ENCODE measurements at regions not wholly inside any gene's neighbourhood (a gene's known extent, or its start where the extent isn't known, plus 50 kb on each side); places are given as distances from the start of the nearest gene placed in this dataset.

GRCh38 chr1:177490786-177491185 is 320.0 kb downstream of the BRINP2 start:
- no peaks in the 10 kb centered on the region for H3K27me3 Mint-ChIP-seq
- no peaks in the 10 kb centered on the region for H3K36me3 Mint-ChIP-seq (ENCODE audit: low read depth)
- no peaks in the 10 kb centered on the region for H3K9me3 Mint-ChIP-seq
- POLR2A ChIA-PET: no interaction called here
- TF ChIP-seq CTCF (IDR thresholded peaks at IDR 0.05): no peak
- H3K27ac Mint-ChIP-seq: no peak overlapping the region
- intact Hi-C loops (cut with micrococcal nuclease): no loop called here
- ATAC-seq (ENCODE audit: low read depth): no peak
- DNase-seq: no peak
- H3K4me1 Mint-ChIP-seq: no peaks in the 10 kb centered on the region
- no peak overlapping the region for H3K4me3 Mint-ChIP-seq
- CTCF ChIA-PET: no interaction called here

GRCh38 chr1:177490036-177490639 is 319.4 kb downstream of the BRINP2 start:
- H3K4me3 Mint-ChIP-seq: no peak overlapping the region
- ATAC-seq (ENCODE audit: low read depth): no peak
- CTCF ChIA-PET: no interaction called here

GRCh38 chr1:177488722-177489121 is 318.0 kb downstream of the BRINP2 start:
- DNase-seq (no peak), ATAC-seq (ENCODE audit: low read depth) (no peak)
- H3K27me3 Mint-ChIP-seq: no peaks in the 10 kb centered on the region
- no peaks in the 10 kb centered on the region for H3K36me3 Mint-ChIP-seq (ENCODE audit: low read depth)
- H3K27ac Mint-ChIP-seq: no peak overlapping the region
- POLR2A ChIA-PET: no interaction called here
- no peak for TF ChIP-seq CTCF (IDR thresholded peaks at IDR 0.05)
- CTCF ChIA-PET: no interaction called here
- no peaks in the 10 kb centered on the region for H3K4me1 Mint-ChIP-seq
- no peak overlapping the region for H3K4me3 Mint-ChIP-seq
- intact Hi-C loops (cut with micrococcal nuclease): no loop called here
- no peaks in the 10 kb centered on the region for H3K9me3 Mint-ChIP-seq

More at GRCh38 chr1:177490036-177490639, 319.4 kb downstream of the BRINP2 start:
- Mint-ChIP-seq H3K27me3 (no peaks in the 10 kb centered on the region), H3K36me3 (ENCODE audit: low read depth) (no peaks in the 10 kb centered on the region), H3K9me3 (no peaks in the 10 kb centered on the region), H3K27ac (no peak overlapping the region), H3K4me1 (no peaks in the 10 kb centered on the region)
- POLR2A ChIA-PET: no interaction called here
- intact Hi-C loops (cut with micrococcal nuclease): no loop called here
- no peak for DNase-seq
- TF ChIP-seq CTCF (IDR thresholded peaks at IDR 0.05): no peak

- POLR2A ChIA-PET: no interaction called here
- H3K4me3 Mint-ChIP-seq: no peak overlapping the region
- TF ChIP-seq CTCF (IDR thresholded peaks at IDR 0.05): no peak
- no peaks in the 10 kb centered on the region for H3K27me3 Mint-ChIP-seq
- H3K4me1 Mint-ChIP-seq: no peaks in the 10 kb centered on the region
- H3K36me3 Mint-ChIP-seq (ENCODE audit: low read depth): no peaks in the 10 kb centered on the region
- CTCF ChIA-PET: no interaction called here
- no peaks in the 10 kb centered on the region for H3K9me3 Mint-ChIP-seq
- DNase-seq: no peak
- no peak overlapping the region for H3K27ac Mint-ChIP-seq
- intact Hi-C loops (cut with micrococcal nuclease): no loop called here
- ATAC-seq (ENCODE audit: low read depth): no peak
Observed at GRCh38 chr1:177487481-177487880, 316.7 kb downstream of the BRINP2 start.

- H3K4me3 Mint-ChIP-seq: no peak overlapping the region
- peaks cover 4% of the 10 kb centered on the region for H3K4me1 Mint-ChIP-seq
- no peak for TF ChIP-seq CTCF (IDR thresholded peaks at IDR 0.05)
- H3K9me3 Mint-ChIP-seq: no peaks in the 10 kb centered on the region
- ATAC-seq (ENCODE audit: low read depth) (no peak), DNase-seq (no peak)
- POLR2A ChIA-PET: no interaction called here
- intact Hi-C loops (cut with micrococcal nuclease): no loop called here
- H3K27me3 Mint-ChIP-seq: no peaks in the 10 kb centered on the region
- no peak overlapping the region for H3K27ac Mint-ChIP-seq
- H3K36me3 Mint-ChIP-seq (ENCODE audit: low read depth): no peaks in the 10 kb centered on the region
- CTCF ChIA-PET: no interaction called here
Observed at GRCh38 chr1:177480741-177481305, 310.1 kb downstream of the BRINP2 start.
